OCI-LY1 (cell line): ENCODE measurements at regions not wholly inside any gene's neighbourhood (a gene's known extent, or its start where the extent isn't known, plus 50 kb on each side); places are given as distances from the start of the nearest gene placed in this dataset.

Source experiments
- EZH2 ChIP-seq: fragments of 200-600 bp; sonication (generic), shearing (Covaris generic); IDR thresholded peaks from 2 replicates; pipeline ENCODE4 v1.8.0; 2017; ENCODE audit warnings: borderline replicate concordance, mixed run types, mild to moderate bottlenecking, antibody characterized with exemption, low read length, moderate library complexity, mixed read lengths
- TF ChIP-seq, protein P1 (sequence below): fragments of 200-600 bp; sonication (generic), shearing (Covaris generic); IDR thresholded peaks from 2 replicates; pipeline ENCODE4 v1.5.1; 2017; ENCODE audit warnings: mild to moderate bottlenecking, antibody characterized with exemption, low read length, moderate library complexity, mixed read lengths

- TF ChIP-seq, protein P1, sequence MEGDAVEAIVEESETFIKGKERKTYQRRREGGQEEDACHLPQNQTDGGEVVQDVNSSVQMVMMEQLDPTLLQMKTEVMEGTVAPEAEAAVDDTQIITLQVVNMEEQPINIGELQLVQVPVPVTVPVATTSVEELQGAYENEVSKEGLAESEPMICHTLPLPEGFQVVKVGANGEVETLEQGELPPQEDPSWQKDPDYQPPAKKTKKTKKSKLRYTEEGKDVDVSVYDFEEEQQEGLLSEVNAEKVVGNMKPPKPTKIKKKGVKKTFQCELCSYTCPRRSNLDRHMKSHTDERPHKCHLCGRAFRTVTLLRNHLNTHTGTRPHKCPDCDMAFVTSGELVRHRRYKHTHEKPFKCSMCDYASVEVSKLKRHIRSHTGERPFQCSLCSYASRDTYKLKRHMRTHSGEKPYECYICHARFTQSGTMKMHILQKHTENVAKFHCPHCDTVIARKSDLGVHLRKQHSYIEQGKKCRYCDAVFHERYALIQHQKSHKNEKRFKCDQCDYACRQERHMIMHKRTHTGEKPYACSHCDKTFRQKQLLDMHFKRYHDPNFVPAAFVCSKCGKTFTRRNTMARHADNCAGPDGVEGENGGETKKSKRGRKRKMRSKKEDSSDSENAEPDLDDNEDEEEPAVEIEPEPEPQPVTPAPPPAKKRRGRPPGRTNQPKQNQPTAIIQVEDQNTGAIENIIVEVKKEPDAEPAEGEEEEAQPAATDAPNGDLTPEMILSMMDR: no peak
- no peak for TF ChIP-seq EZH2
Observed at GRCh38 chr5:32934529-32934928, 223.4 kb downstream of the NPR3 start.
